H1 (cell line): ENCODE measurements at regions not wholly inside any gene's neighbourhood (a gene's known extent, or its start where the extent isn't known, plus 50 kb on each side); places are given as distances from the start of the nearest gene placed in this dataset.

Source experiments
- CTCF ChIA-PET: fragments of 300-600 bp; sonication (Branson Sonifier 250); formaldehyde crosslinking; loops from one replicate; lab custom pipeline; 2021; ENCODE audit not compliant: partially characterized antibody; lab: Charles Lee
- POLR2A ChIA-PET: fragments of 300-600 bp; sonication (Branson Sonifier 250); formaldehyde crosslinking; loops from one replicate; lab custom pipeline; 2021; ENCODE audit warnings: inconsistent platforms; ENCODE audit not compliant: partially characterized antibody; lab: Charles Lee
- DNase-seq, 2 experiments: peaks; one replicate each; pipeline versions ENCODE4 v3.0.0 to v3.0.0-alpha.2; 2010 to 2022; ENCODE audit warnings: low spot score in 2 of 2, low read depth in 1 of 2, mixed read lengths in 1 of 2
- FAIRE-seq: peaks from 2 replicates; lab custom pipeline; 2011; peaks lifted over from hg19 to GRCh38; lab: Jason Lieb, UNC
- H2AFZ ChIP-seq: 2 replicates; pipeline ENCODE4 v1.8.1; 2012; ENCODE audit warnings: low read length, inconsistent platforms
- H2AK5ac ChIP-seq: 2 replicates; pipeline ENCODE4 v1.6.1; 2013; ENCODE audit warnings: low read depth, low read length
- H2BK120ac ChIP-seq: replicated peaks from 2 replicates; pipeline ENCODE3; 2013; ENCODE audit warnings: low read depth, low read length, inconsistent platforms
- H2BK12ac ChIP-seq: 2 replicates; pipeline ENCODE4 v1.6.1; 2013; ENCODE audit warnings: low read depth, low read length
- H2BK15ac ChIP-seq: 2 replicates; pipeline ENCODE4 v1.6.1; 2013; ENCODE audit warnings: low read length
- H2BK20ac ChIP-seq: 2 replicates; pipeline ENCODE4 v1.6.1; 2013; ENCODE audit warnings: low read length
- H2BK5ac ChIP-seq: 2 replicates; pipeline ENCODE4 v1.6.1; 2013; ENCODE audit warnings: low read depth, low read length
- H3K14ac ChIP-seq: 2 replicates; pipeline ENCODE4 v1.6.1; 2013; ENCODE audit warnings: inconsistent platforms; ENCODE audit not compliant: insufficient read length
- H3K18ac ChIP-seq: 2 replicates; pipeline ENCODE4 v1.6.1; 2013; ENCODE audit warnings: low read length; ENCODE audit errors: extremely low read depth
- H3K23ac ChIP-seq: 2 replicates; pipeline ENCODE4 v1.6.1; 2013; ENCODE audit warnings: inconsistent platforms; ENCODE audit not compliant: insufficient read length
- H3K23me2 ChIP-seq: 2 replicates; pipeline ENCODE4 v1.6.1; 2013; ENCODE audit warnings: low read depth, low read length
- H3K27ac ChIP-seq: 2 replicates; pipeline ENCODE4 v1.6.1; 2011; ENCODE audit warnings: low read depth, low read length, inconsistent platforms
- H3K27me3 ChIP-seq, 4 experiments: replicated peaks in 1 of 4; 1 replicate in 1 of 4; 2 replicates in 3 of 4; pipeline versions ENCODE4 v1.6.1 to v1.8.1; 2011 to 2013; ENCODE audit warnings: low read length in 3 of 4, mild to moderate bottlenecking in 3 of 4, inconsistent platforms in 2 of 4, mixed read lengths in 2 of 4, moderate library complexity in 1 of 4; ENCODE audit not compliant: control insufficient read depth in 3 of 4, insufficient read depth in 3 of 4; ENCODE audit errors: extremely low read depth in 1 of 4
- H3K36me3 ChIP-seq, 4 experiments: 2 replicates each; pipeline versions ENCODE4 v1.6.1 to v1.8.1; 2011 to 2013; ENCODE audit warnings: mild to moderate bottlenecking in 4 of 4, low read length in 3 of 4, moderate library complexity in 2 of 4, control low read depth in 1 of 4, inconsistent platforms in 1 of 4; ENCODE audit not compliant: insufficient read depth in 4 of 4, control insufficient read depth in 2 of 4
- H3K4ac ChIP-seq: replicated peaks from 2 replicates; pipeline ENCODE3; 2013; ENCODE audit warnings: low read length, low read depth, mixed read lengths, inconsistent platforms; ENCODE audit not compliant: insufficient read length
- H3K4me1 ChIP-seq, 4 experiments: replicated peaks in 1 of 4; 1 replicate in 1 of 4; 2 replicates in 3 of 4; pipeline versions ENCODE4 v1.6.1 to v1.8.1; 2011 to 2013; ENCODE audit warnings: low read length in 3 of 4, inconsistent platforms in 2 of 4, mixed read lengths in 1 of 4; ENCODE audit not compliant: insufficient read depth in 4 of 4, control insufficient read depth in 3 of 4
- H3K4me2 ChIP-seq, 2 experiments: 2 replicates each; pipeline versions ENCODE4 v1.6.1 to v1.8.1; 2011 to 2013; ENCODE audit warnings: low read depth in 2 of 2, low read length in 2 of 2, control low read depth in 1 of 2, inconsistent platforms in 1 of 2, mild to moderate bottlenecking in 1 of 2; ENCODE audit not compliant: insufficient read depth in 1 of 2
- H3K4me3 ChIP-seq, 4 experiments: fragments of 200-600, 300-600 bp in 1 of 4; sonication (generic), shearing (Covaris generic), sonication (Bioruptor Twin) in 1 of 4; 2 replicates each; pipeline versions ENCODE4 v1.5.1 to v1.8.1; 2011 to 2016; ENCODE audit warnings: low read length in 4 of 4, low read depth in 3 of 4, control low read depth in 2 of 4, inconsistent platforms in 2 of 4, mild to moderate bottlenecking in 2 of 4, mixed read lengths in 1 of 4, moderate library complexity in 1 of 4; ENCODE audit not compliant: insufficient read depth in 2 of 4; ENCODE audit errors: extremely low read depth in 1 of 4
- H3K56ac ChIP-seq: replicated peaks from 2 replicates; pipeline ENCODE3; 2013; ENCODE audit warnings: low read depth, mild to moderate bottlenecking, mixed read lengths, low read length, inconsistent platforms; ENCODE audit not compliant: insufficient read length
- H3K79me1 ChIP-seq: 2 replicates; pipeline ENCODE4 v1.6.1; 2013; ENCODE audit warnings: low read depth, low read length, control low read depth
- H3K79me2 ChIP-seq, 2 experiments: 2 replicates each; pipeline versions ENCODE4 v1.6.1 to v1.8.1; 2012 to 2013; ENCODE audit warnings: low read length in 2 of 2, mild to moderate bottlenecking in 2 of 2, inconsistent platforms in 1 of 2; ENCODE audit not compliant: insufficient read depth in 2 of 2, control insufficient read depth in 1 of 2
- H3K9ac ChIP-seq, 4 experiments: replicated peaks in 1 of 4; 1 replicate in 1 of 4; 2 replicates in 3 of 4; pipeline versions ENCODE4 v1.6.1 to v1.8.1; 2011 to 2013; ENCODE audit warnings: low read depth in 3 of 4, low read length in 3 of 4, control low read depth in 2 of 4, mild to moderate bottlenecking in 2 of 4, moderate library complexity in 2 of 4, inconsistent platforms in 1 of 4; ENCODE audit errors: extremely low read depth in 1 of 4
- H3K9me3 ChIP-seq, 2 experiments: 2 replicates each; pipeline versions ENCODE4 v1.6.1 to v1.8.1; 2012 to 2013; ENCODE audit warnings: mild to moderate bottlenecking in 2 of 2, moderate library complexity in 2 of 2, control low read depth in 1 of 2, inconsistent platforms in 1 of 2, low read depth in 1 of 2, low read length in 1 of 2, mixed read lengths in 1 of 2; ENCODE audit not compliant: insufficient read depth in 2 of 2
- H4K20me1 ChIP-seq, 2 experiments: replicated peaks in 1 of 2; 2 replicates each; pipeline versions ENCODE3 to v1.8.1; 2011 to 2013; ENCODE audit warnings: inconsistent platforms in 2 of 2, low read length in 2 of 2, mild to moderate bottlenecking in 1 of 2; ENCODE audit not compliant: insufficient read depth in 2 of 2, control insufficient read depth in 1 of 2
- H4K5ac ChIP-seq: 2 replicates; pipeline ENCODE4 v1.6.1; 2013; ENCODE audit warnings: low read length, low read depth, mixed read lengths, inconsistent platforms; ENCODE audit not compliant: insufficient read length
- H4K8ac ChIP-seq: 2 replicates; pipeline ENCODE4 v1.8.0; 2013; ENCODE audit warnings: mild to moderate bottlenecking, moderate library complexity, low read length, inconsistent platforms; ENCODE audit not compliant: insufficient read depth; ENCODE audit errors: extremely low read depth
- H4K91ac ChIP-seq: replicated peaks from 2 replicates; pipeline ENCODE3; 2013; ENCODE audit warnings: low read length, mixed read lengths, inconsistent platforms; ENCODE audit not compliant: insufficient read length
- BACH1 ChIP-seq: IDR thresholded peaks from 2 replicates; pipeline ENCODE4 v1.6.1; 2012; ENCODE audit warnings: low read length, improper control_type of control experiment
- BCL11A ChIP-seq, 2 experiments: IDR thresholded peaks; one replicate each; pipeline ENCODE4 v1.6.1; 2011; ENCODE audit warnings: low read depth in 2 of 2, low read length in 2 of 2, mild to moderate bottlenecking in 2 of 2
- CBX5 ChIP-seq: fragments of 300-800, 300-1000 bp; sonication (generic); IDR thresholded peaks from 2 replicates; pipeline ENCODE4 v1.7.1; 2016; ENCODE audit warnings: antibody characterized with exemption, low read length, low read depth
- CBX8 ChIP-seq: fragments of 300-800, 300-1000 bp; sonication (generic); IDR thresholded peaks from 2 replicates; pipeline ENCODE4 v1.7.1; 2016; ENCODE audit warnings: low read depth, low read length, borderline replicate concordance
- CTBP2 ChIP-seq: IDR thresholded peaks from 2 replicates; pipeline ENCODE4 v1.7.0; 2011; ENCODE audit warnings: borderline replicate concordance, mild to moderate bottlenecking, moderate library complexity, mixed read lengths, low read length; ENCODE audit not compliant: insufficient read depth, insufficient read length
- EGR1 ChIP-seq: IDR thresholded peaks from 2 replicates; pipeline ENCODE4 v1.6.1; 2011; ENCODE audit warnings: low read depth, low read length, borderline replicate concordance
- EZH2 ChIP-seq: fragments of 200-600 bp; sonication (generic); IDR thresholded peaks from 2 replicates; pipeline ENCODE4 v1.7.1; 2012; ENCODE audit warnings: low read depth, mild to moderate bottlenecking, moderate library complexity, low read length, inconsistent platforms; ENCODE audit not compliant: severe bottlenecking
- KDM4A ChIP-seq: IDR thresholded peaks from one replicate; pipeline ENCODE4 v1.7.1; 2012; ENCODE audit warnings: low read depth, mild to moderate bottlenecking, moderate library complexity, low read length, inconsistent platforms; ENCODE audit not compliant: severe bottlenecking
- NRF1 ChIP-seq: IDR thresholded peaks from 2 replicates; pipeline ENCODE4 v1.6.1; 2011; ENCODE audit warnings: mild to moderate bottlenecking, low read depth, low read length, improper control_type of control experiment
- PHF8 ChIP-seq: fragments of 200-600 bp; sonication (generic); conservative IDR thresholded peaks from 2 replicates; pipeline ENCODE4 v1.7.1; 2012; ENCODE audit warnings: low read depth, mild to moderate bottlenecking, inconsistent platforms, low read length, moderate library complexity
- POLR2A ChIP-seq, 2 experiments: IDR thresholded peaks; 1 replicate in 1 of 2; 2 replicates in 1 of 2; pipeline ENCODE4 v1.6.1; 2011; ENCODE audit warnings: low read depth in 2 of 2, low read length in 2 of 2, mild to moderate bottlenecking in 2 of 2; ENCODE audit errors: control extremely low read depth in 1 of 2
- POLR2AphosphoS5 ChIP-seq: IDR thresholded peaks from 2 replicates; pipeline ENCODE4 v1.6.1; 2011; ENCODE audit warnings: low read depth, low read length
- POU5F1 ChIP-seq: IDR thresholded peaks from 2 replicates; pipeline ENCODE4 v1.6.1; 2011; ENCODE audit warnings: low read depth, mild to moderate bottlenecking, low read length, moderate library complexity
- RBBP5 ChIP-seq: IDR thresholded peaks from 2 replicates; pipeline ENCODE4 v1.7.1; 2012; ENCODE audit warnings: low read depth, mild to moderate bottlenecking, inconsistent platforms, low read length, moderate library complexity, borderline replicate concordance
- SP1 ChIP-seq: IDR thresholded peaks from 2 replicates; pipeline ENCODE4 v1.6.1; 2011; ENCODE audit warnings: low read depth, low read length
- SP2 ChIP-seq: IDR thresholded peaks from 2 replicates; pipeline ENCODE4 v1.6.1; 2012; ENCODE audit warnings: mild to moderate bottlenecking, low read length, inconsistent platforms
- TEAD4 ChIP-seq: IDR thresholded peaks from 2 replicates; pipeline ENCODE4 v1.6.1; 2012; ENCODE audit warnings: low read depth, low read length, inconsistent platforms, mixed read lengths
- WGBS, 2 experiments: shearing (Covaris generic) in 1 of 2; methylation state at CpG; one replicate each; pipeline versions ENCODE4 v1.1.6 to v1.1.7; 2013 to 2015; ENCODE audit warnings: low lambda C conversion rate in 2 of 2, mixed read lengths in 2 of 2, inconsistent platforms in 1 of 2, low coverage in 1 of 2, missing lambda C conversion rate in 1 of 2; ENCODE audit not compliant: insufficient replicate concordance in 2 of 2, insufficient coverage in 1 of 2, insufficient read length in 1 of 2; ENCODE audit errors: extremely low coverage in 1 of 2, missing lambda C conversion rate in 1 of 2; 5-methylcytosine and 5-hydroxymethylcytosine counted together

DNA sequence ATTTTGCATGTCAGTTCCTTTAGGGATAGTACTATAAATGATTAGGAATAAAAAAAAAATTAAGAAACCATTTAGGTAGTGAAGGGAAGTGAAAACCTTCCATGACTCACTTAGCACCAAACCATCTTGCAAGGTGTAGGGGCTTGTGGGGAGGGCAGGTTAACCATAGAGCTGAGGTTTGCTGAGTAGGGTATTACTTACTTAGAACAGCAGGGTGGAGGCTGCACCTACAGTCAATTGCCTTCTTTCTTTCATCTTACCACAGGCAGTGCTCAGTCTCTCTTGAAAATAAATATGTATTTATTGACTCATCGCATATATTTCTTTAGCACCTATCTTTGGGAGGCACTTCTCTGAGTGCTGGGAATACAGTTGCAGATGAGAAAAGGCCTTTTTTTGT lies 104.9 kb upstream of the GIMD1 start:
- H3K27ac ChIP-seq, result no peak overlapping the region
- no peak overlapping the region for H4K91ac ChIP-seq
- H3K9me3 ChIP-seq, result no peaks in the 10 kb centered on the region
- no peak overlapping the region for H2AFZ ChIP-seq
- H2AK5ac ChIP-seq, result no peak overlapping the region
- POLR2A ChIA-PET, result no interaction called here
- no peaks in the 10 kb centered on the region for H3K79me1 ChIP-seq
- no peak overlapping the region for H2BK15ac ChIP-seq
- H4K20me1 ChIP-seq, result no peaks in the 10 kb centered on the region
- no peak for DNase-seq
- H2BK5ac ChIP-seq, result no peak overlapping the region
- H2BK120ac ChIP-seq, result no peak overlapping the region
- H3K23ac ChIP-seq, result no peak overlapping the region
- H3K27me3 ChIP-seq, result no peaks in the 10 kb centered on the region
- H4K8ac ChIP-seq, result no peak overlapping the region
- WGBS, 2 experiments, result 78% methylated on average over 1 of the region's 1 CpG; no CpG with 5 or more reads in 1 of the 2 experiments
- no peaks in the 10 kb centered on the region for H3K36me3 ChIP-seq
- H3K56ac ChIP-seq, result no peak overlapping the region
- H4K5ac ChIP-seq, result no peak overlapping the region
- H3K79me2 ChIP-seq, result no peaks in the 10 kb centered on the region
- no peak overlapping the region for H3K14ac ChIP-seq
- no peak overlapping the region for H2BK12ac ChIP-seq
- H3K4me3 ChIP-seq, result no peak overlapping the region
- no peak overlapping the region for H3K4me2 ChIP-seq
- H3K18ac ChIP-seq, result no peak overlapping the region
- H3K4ac ChIP-seq, result no peak overlapping the region
- no peak overlapping the region for H3K9ac ChIP-seq
- no peaks in the 10 kb centered on the region for H3K4me1 ChIP-seq
- CTCF ChIA-PET, result interaction anchor here (0.6 to 1.1 kb wide), 2 partner anchors 9 to 129 kb away, joined by 3 to 4 read pairs; no protein-coding TSS in a partner anchor
- H2BK20ac ChIP-seq, result no peak overlapping the region
- H3K23me2 ChIP-seq, result no peaks in the 10 kb centered on the region
- FAIRE-seq, result no peak
- TF ChIP-seq TEAD4, result no peak
- no peak for TF ChIP-seq EGR1
- no peak for TF ChIP-seq PHF8
- no peak for TF ChIP-seq POU5F1
- no peak for TF ChIP-seq POLR2A (IDR thresholded peaks at IDR 0.05; ENCODE audit: control extremely low read depth in 1 of 2, low read depth in 2 of 2, low read length in 2 of 2)
- no peak for TF ChIP-seq CTBP2
- no peak for TF ChIP-seq SP2
- TF ChIP-seq KDM4A, result no peak
- TF ChIP-seq CBX5, result no peak
- no peak for TF ChIP-seq POLR2AphosphoS5
- TF ChIP-seq BCL11A (IDR thresholded peaks at IDR 0.05; ENCODE audit: low read depth in 2 of 2, low read length in 2 of 2), result no peak
- no peak for TF ChIP-seq NRF1
- no peak for TF ChIP-seq EZH2
- no peak for TF ChIP-seq CBX8
- no peak for TF ChIP-seq SP1
- TF ChIP-seq RBBP5, result no peak
- no peak for TF ChIP-seq BACH1
